CD14-positive monocyte (primary cell): ENCODE measurements at regions not wholly inside any gene's neighbourhood (a gene's known extent, or its start where the extent isn't known, plus 50 kb on each side); places are given as distances from the start of the nearest gene placed in this dataset.

Source experiments
- DNase-seq, 3 donors: peaks; one replicate each; pipeline ENCODE4 v3.0.0-alpha.2; 2011 to 2022
- H2AFZ ChIP-seq: 2 replicates; pipeline ENCODE4 v1.6.0; 2012; ENCODE audit warnings: mild to moderate bottlenecking, low read depth, low read length, inconsistent platforms; ENCODE audit not compliant: insufficient read depth, poor library complexity, severe bottlenecking
- H3K27ac ChIP-seq, 2 donors: 1 replicate in 1 of 2; 2 replicates in 1 of 2; pipeline ENCODE4 v1.5.1; 2012 to 2013; ENCODE audit warnings: low read length in 2 of 2, control low read depth in 1 of 2, inconsistent platforms in 1 of 2, low read depth in 1 of 2, mild to moderate bottlenecking in 1 of 2
- H3K27me3 ChIP-seq, 2 donors: one replicate each; pipeline versions ENCODE4 v1.6.0 to v1.6.1; 2011 to 2013; ENCODE audit warnings: low read length in 2 of 2; ENCODE audit not compliant: control insufficient read depth in 2 of 2, insufficient read depth in 2 of 2
- H3K36me3 ChIP-seq, 2 donors: replicated peaks in 1 of 2; 1 replicate in 1 of 2; 2 replicates in 1 of 2; pipeline versions ENCODE4 v1.5.1 to v1.6.1; 2012 to 2013; ENCODE audit warnings: low read length in 2 of 2, control low read depth in 1 of 2, inconsistent platforms in 1 of 2, mild to moderate bottlenecking in 1 of 2; ENCODE audit not compliant: insufficient read depth in 2 of 2, control insufficient read depth in 1 of 2
- H3K4me1 ChIP-seq, 2 donors: 1 replicate in 1 of 2; 2 replicates in 1 of 2; pipeline versions ENCODE4 v1.5.1 to v1.6.1; 2012 to 2013; ENCODE audit warnings: low read length in 2 of 2, control low read depth in 1 of 2, inconsistent platforms in 1 of 2, mild to moderate bottlenecking in 1 of 2, moderate library complexity in 1 of 2; ENCODE audit not compliant: insufficient read depth in 2 of 2, control insufficient read depth in 1 of 2
- H3K4me2 ChIP-seq: replicated peaks from 2 replicates; pipeline ENCODE3; 2012; ENCODE audit warnings: low read length, moderate library complexity, mild to moderate bottlenecking; ENCODE audit not compliant: poor library complexity, severe bottlenecking; ENCODE audit errors: extremely low read depth
- H3K4me3 ChIP-seq, 3 experiments: fragments of 200-600 bp in 1 of 3; sonication (generic) in 1 of 3; replicated peaks in 1 of 3; 1 replicate in 2 of 3; 2 replicates in 1 of 3; pipeline ENCODE4 v1.5.1; 2011 to 2013; ENCODE audit warnings: low read length in 3 of 3, mild to moderate bottlenecking in 3 of 3, control low read depth in 2 of 3, low read depth in 2 of 3, inconsistent platforms in 1 of 3, moderate library complexity in 1 of 3
- H3K79me2 ChIP-seq: 2 replicates; pipeline ENCODE4 v1.6.0; 2012; ENCODE audit warnings: mild to moderate bottlenecking, control low read depth, inconsistent platforms, low read length, moderate library complexity; ENCODE audit not compliant: insufficient read depth
- H3K9ac ChIP-seq: 2 replicates; pipeline ENCODE4 v1.6.0; 2017; ENCODE audit warnings: low read length, mild to moderate bottlenecking; ENCODE audit not compliant: insufficient read depth, poor library complexity, severe bottlenecking
- H3K9me3 ChIP-seq, 2 donors: replicated peaks in 1 of 2; 1 replicate in 1 of 2; 2 replicates in 1 of 2; pipeline versions ENCODE4 v1.5.1 to v1.6.1; 2012 to 2013; ENCODE audit warnings: low read length in 2 of 2, control low read depth in 1 of 2; ENCODE audit not compliant: control insufficient read depth in 1 of 2, insufficient read depth in 1 of 2
- H4K20me1 ChIP-seq: 2 replicates; pipeline ENCODE4 v1.6.0; 2012; ENCODE audit warnings: mild to moderate bottlenecking, low read length, control low read depth, moderate library complexity; ENCODE audit not compliant: insufficient read depth
- H3K27ac Mint-ChIP-seq, 7 donors: one replicate each; pipeline ENCODE4 v1.8.0; 2020; ENCODE audit warnings: mild to moderate bottlenecking in 7 of 7, mixed read lengths in 7 of 7, moderate library complexity in 6 of 7, inconsistent platforms in 2 of 7
- H3K27me3 Mint-ChIP-seq, 3 donors: one replicate each; pipeline ENCODE4 v1.8.0; 2021 to 2022; ENCODE audit warnings: low read depth in 3 of 3, mild to moderate bottlenecking in 3 of 3, mixed read lengths in 3 of 3, moderate library complexity in 3 of 3, inconsistent platforms in 1 of 3
- H3K36me3 Mint-ChIP-seq, 2 donors: one replicate each; pipeline ENCODE4 v1.8.0; 2020; ENCODE audit warnings: mixed read lengths in 2 of 2, inconsistent platforms in 1 of 2, mild to moderate bottlenecking in 1 of 2
- H3K4me1 Mint-ChIP-seq: one replicate; pipeline ENCODE4 v1.8.0; 2020; ENCODE audit warnings: mild to moderate bottlenecking, mixed read lengths
- H3K4me3 Mint-ChIP-seq, 2 donors: one replicate each; pipeline ENCODE4 v1.8.0; 2020; ENCODE audit warnings: mild to moderate bottlenecking in 2 of 2, mixed read lengths in 2 of 2, moderate library complexity in 1 of 2
- H3K9me3 Mint-ChIP-seq, 7 donors: one replicate each; pipeline ENCODE4 v1.8.0; 2020 to 2022; ENCODE audit warnings: mixed read lengths in 7 of 7, mild to moderate bottlenecking in 6 of 7, moderate library complexity in 6 of 7, inconsistent platforms in 2 of 7
- CTCF ChIP-seq: fragments of 200-600 bp; IDR thresholded peaks from one replicate; pipeline ENCODE4 v1.8.0; 2022; ENCODE audit warnings: antibody characterized with exemption, mild to moderate bottlenecking
- WGBS: methylation state at CpG from one replicate; pipeline ENCODE4 v1.1.5; 2013; ENCODE audit warnings: missing lambda C conversion rate; ENCODE audit not compliant: insufficient coverage; 5-methylcytosine and 5-hydroxymethylcytosine counted together
- intact Hi-C, 2 donors: fragments of 100-400 bp; cut with micrococcal nuclease; formaldehyde crosslinking; loops; one replicate each; pipeline versions ENCODE4 v1.15.0 to v1.15.1; 2023

DNA sequence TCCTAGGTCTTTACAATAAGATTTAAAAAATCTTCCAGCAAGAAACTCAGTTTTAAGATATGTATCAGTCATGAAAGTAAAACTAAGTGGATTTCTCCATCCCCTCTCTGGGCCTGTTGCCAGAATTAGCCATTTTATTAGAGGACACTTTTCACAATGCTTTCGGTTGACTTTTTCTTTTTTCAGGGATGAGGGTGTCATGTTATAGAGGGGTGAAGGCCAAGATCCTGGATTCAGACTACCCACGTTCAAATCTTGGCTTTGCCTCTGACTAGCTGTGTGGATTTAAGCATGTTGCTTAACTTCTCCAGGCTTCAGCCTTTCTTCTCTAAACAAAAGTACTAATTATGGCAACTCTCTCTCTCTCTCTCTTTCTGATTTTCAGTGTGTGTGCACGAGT, 111.7 kb upstream of the COX10 start:
- no peaks in the 10 kb centered on the region for H3K79me2 ChIP-seq
- H2AFZ ChIP-seq: peak overlapping the region; percentile 30
- H3K9me3 Mint-ChIP-seq: peaks cover 0 to 6% (median 2%) of the 10 kb centered on the region in 7 donors
- peaks cover 0 to 2% (median 0%) of the 10 kb centered on the region in 3 donors for H3K27me3 Mint-ChIP-seq
- H4K20me1 ChIP-seq: no peaks in the 10 kb centered on the region
- no peaks in the 10 kb centered on the region for H3K9me3 ChIP-seq
- H3K27me3 ChIP-seq: no peaks in the 10 kb centered on the region
- no peak overlapping the region for H3K27ac ChIP-seq
- no peak overlapping the region for H3K4me3 Mint-ChIP-seq
- no peak overlapping the region for H3K4me2 ChIP-seq
- TF ChIP-seq CTCF: no peak
- H3K36me3 ChIP-seq: no peaks in the 10 kb centered on the region
- H3K4me1 Mint-ChIP-seq: peaks cover 7% of the 10 kb centered on the region
- H3K4me3 ChIP-seq: no peak overlapping the region
- no peaks in the 10 kb centered on the region for H3K4me1 ChIP-seq
- no peaks in the 10 kb centered on the region for H3K36me3 Mint-ChIP-seq
- no peak overlapping the region for H3K9ac ChIP-seq
- 100% methylated on average over 1 of the region's 3 CpGs for WGBS
- no peak overlapping the region for H3K27ac Mint-ChIP-seq
- intact Hi-C loops: no loop called here
- no peak for DNase-seq

DNA sequence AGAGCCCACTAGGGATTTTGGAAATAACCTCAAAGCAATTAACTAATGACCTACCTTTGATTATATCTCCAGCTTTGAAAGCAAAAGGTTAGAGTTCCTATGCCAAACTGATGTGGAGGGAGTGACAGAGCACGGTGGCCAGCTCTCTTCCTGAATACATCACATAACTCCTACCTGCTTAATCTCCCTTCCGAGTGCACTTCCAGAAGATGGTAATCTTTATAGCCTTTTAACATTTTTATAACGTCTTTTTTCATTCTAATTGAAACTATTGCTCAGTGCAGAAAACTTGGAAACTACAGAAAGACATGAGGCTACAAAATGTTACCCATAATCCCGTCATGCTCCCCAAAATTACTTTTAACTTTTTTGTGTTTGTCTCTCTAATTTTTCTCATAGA, 110.5 kb upstream of the COX10 start:
- no peak for DNase-seq
- no peak overlapping the region for H2AFZ ChIP-seq
- Mint-ChIP-seq H3K27ac (no peak overlapping the region), H3K9me3 (peaks cover 0 to 6% (median 2%) of the 10 kb centered on the region in 7 donors), H3K4me1 (peaks cover 10% of the 10 kb centered on the region), H3K36me3 (no peaks in the 10 kb centered on the region), H3K4me3 (no peak overlapping the region), H3K27me3 (peaks cover 0 to 2% (median 0%) of the 10 kb centered on the region in 3 donors)
- no peaks in the 10 kb centered on the region for H3K36me3 ChIP-seq
- H3K27ac ChIP-seq: no peak overlapping the region
- H3K4me1 ChIP-seq: no peaks in the 10 kb centered on the region
- intact Hi-C loops: no loop called here
- no peak overlapping the region for H3K9ac ChIP-seq
- TF ChIP-seq CTCF: no peak
- no peaks in the 10 kb centered on the region for H3K9me3 ChIP-seq
- H3K4me2 ChIP-seq: no peak overlapping the region
- no peaks in the 10 kb centered on the region for H4K20me1 ChIP-seq
- no peak overlapping the region for H3K4me3 ChIP-seq
- 100% methylated on average over 1 of the region's 4 CpGs for WGBS
- no peaks in the 10 kb centered on the region for H3K27me3 ChIP-seq
- no peaks in the 10 kb centered on the region for H3K79me2 ChIP-seq
